ENCODE measurements at regions not wholly inside any gene's neighbourhood (a gene's known extent, or its start where the extent isn't known, plus 50 kb on each side); places are given as distances from the start of the nearest gene placed in this dataset.

GRCh38 chr13:103973740-103974139 lies 907.5 kb upstream of the SLC10A2 start:
- H3K27ac ChIP-seq = no peak overlapping the region
- H3K4me3 ChIP-seq = no peak overlapping the region
- no peaks in the 10 kb centered on the region for H3K9me3 ChIP-seq
- no peaks in the 10 kb centered on the region for H3K27me3 ChIP-seq
- no peak for TF ChIP-seq CTCF (IDR thresholded peaks at IDR 0.05)
- TF ChIP-seq POLR2A (IDR thresholded peaks at IDR 0.05) = no peak
- intact Hi-C loops (cut with DNase I) = no loop called here
- H3K4me1 ChIP-seq = no peaks in the 10 kb centered on the region
- ATAC-seq = no peak
- no peak for DNase-seq
- H3K36me3 ChIP-seq = no peaks in the 10 kb centered on the region
- 30% methylated on average over 1 of the region's 1 CpG for WGBS (ENCODE audit: insufficient coverage, low coverage, low lambda C conversion rate, missing lambda C conversion rate)

GRCh38 chr13:103969520-103970050 lies 903.4 kb upstream of the SLC10A2 start:
- ATAC-seq (no peak), DNase-seq (no peak)
- WGBS (ENCODE audit: insufficient coverage, low coverage, low lambda C conversion rate, missing lambda C conversion rate) = 58% methylated on average over 4 of the region's 4 CpGs
- intact Hi-C loops (cut with DNase I) = no loop called here
- Histone ChIP-seq H3K4me1 (no peaks in the 10 kb centered on the region), H3K9me3 (no peaks in the 10 kb centered on the region), H3K27me3 (no peaks in the 10 kb centered on the region), H3K36me3 (no peaks in the 10 kb centered on the region), H3K27ac (no peak overlapping the region), H3K4me3 (no peak overlapping the region)
- TF ChIP-seq CTCF (IDR thresholded peaks at IDR 0.05) = no peak
- no peak for TF ChIP-seq POLR2A (IDR thresholded peaks at IDR 0.05)

- intact Hi-C loops (cut with DNase I) = no loop called here
- Histone ChIP-seq H3K4me3 (no peak overlapping the region), H3K4me1 (no peaks in the 10 kb centered on the region), H3K36me3 (no peaks in the 10 kb centered on the region), H3K27ac (no peak overlapping the region), H3K27me3 (no peaks in the 10 kb centered on the region), H3K9me3 (no peaks in the 10 kb centered on the region)
- TF ChIP-seq CTCF (IDR thresholded peaks at IDR 0.05) (no peak), POLR2A (IDR thresholded peaks at IDR 0.05) (no peak)
- 37% methylated on average over 4 of the region's 4 CpGs for WGBS (ENCODE audit: insufficient coverage, low coverage, low lambda C conversion rate, missing lambda C conversion rate)
- DNase-seq = no peak
- ATAC-seq = no peak
These were observed 899.5 kb upstream of the SLC10A2 start for GRCh38 chr13:103965506-103966243.

- intact Hi-C loops (cut with DNase I) = no loop called here
- Histone ChIP-seq H3K4me3 (no peak overlapping the region), H3K4me1 (no peaks in the 10 kb centered on the region), H3K27ac (no peak overlapping the region), H3K9me3 (no peaks in the 10 kb centered on the region), H3K36me3 (no peaks in the 10 kb centered on the region), H3K27me3 (no peaks in the 10 kb centered on the region)
- ATAC-seq (no peak), DNase-seq (no peak)
- TF ChIP-seq CTCF (IDR thresholded peaks at IDR 0.05) (no peak), POLR2A (IDR thresholded peaks at IDR 0.05) (no peak)
- 67% methylated on average over 2 of the region's 2 CpGs for WGBS (ENCODE audit: insufficient coverage, low coverage, low lambda C conversion rate, missing lambda C conversion rate)
These were observed 895.6 kb upstream of the SLC10A2 start for GRCh38 chr13:103961784-103962183.

Measured in right lobe of liver (tissue), 6 donors.